Nephron progenitor cell (in vitro differentiated cells): ENCODE measurements at regions not wholly inside any gene's neighbourhood (a gene's known extent, or its start where the extent isn't known, plus 50 kb on each side); places are given as distances from the start of the nearest gene placed in this dataset.
A peak's percentile ranks its signal among the peaks of the same experiment; 100 is the strongest.

ENCODE experiments used
- DNase-seq: peaks from one replicate; pipeline ENCODE4 v3.0.0; 2021
- H3K27ac Mint-ChIP-seq: 2 replicates; pipeline ENCODE4 v1.8.0; 2021; ENCODE audit warnings: mild to moderate bottlenecking, moderate library complexity, mixed read lengths
- H3K27me3 Mint-ChIP-seq: 2 replicates; pipeline ENCODE4 v1.8.0; 2021; ENCODE audit warnings: mild to moderate bottlenecking, low read depth, mixed read lengths; ENCODE audit not compliant: poor library complexity
- H3K36me3 Mint-ChIP-seq: 2 replicates; pipeline ENCODE4 v1.8.0; 2021; ENCODE audit warnings: low read depth, mixed read lengths
- H3K4me1 Mint-ChIP-seq: 2 replicates; pipeline ENCODE4 v1.8.0; 2021; ENCODE audit warnings: mixed read lengths
- H3K4me3 Mint-ChIP-seq: 2 replicates; pipeline ENCODE4 v1.8.0; 2021; ENCODE audit warnings: mild to moderate bottlenecking, moderate library complexity, mixed read lengths
- H3K9me3 Mint-ChIP-seq: 2 replicates; pipeline ENCODE4 v1.8.0; 2021; ENCODE audit warnings: mild to moderate bottlenecking, moderate library complexity, mixed read lengths
- CTCF ChIP-seq: fragments of 200-600 bp; sonication (generic); IDR thresholded peaks from 2 replicates; pipeline ENCODE4 v1.5.0; 2021; ENCODE audit warnings: antibody characterized with exemption

GRCh38 chr9:115403753-115404152, 285.8 kb upstream of the TNC start:
- no peak for DNase-seq
- Mint-ChIP-seq H3K9me3 (peaks cover 20% of the 10 kb centered on the region), H3K36me3 (peaks cover 13% of the 10 kb centered on the region), H3K4me3 (no peak overlapping the region), H3K4me1 (peaks cover 60% of the 10 kb centered on the region), H3K27me3 (peaks cover 4% of the 10 kb centered on the region), H3K27ac (no peak overlapping the region)
- TF ChIP-seq CTCF = no peak

- H3K4me1 Mint-ChIP-seq = peaks cover 60% of the 10 kb centered on the region
- DNase-seq = no peak
- peaks cover 19% of the 10 kb centered on the region for H3K36me3 Mint-ChIP-seq
- H3K9me3 Mint-ChIP-seq = peaks cover 25% of the 10 kb centered on the region
- H3K27ac Mint-ChIP-seq = peak overlapping the region; percentile 4
- H3K27me3 Mint-ChIP-seq = peaks cover 4% of the 10 kb centered on the region
- TF ChIP-seq CTCF = no peak
- H3K4me3 Mint-ChIP-seq = no peak overlapping the region
Observed at GRCh38 chr9:115404311-115404710, 286.4 kb upstream of the TNC start.

GRCh38 chr9:115411516-115411915, 293.6 kb upstream of the TNC start:
- Mint-ChIP-seq H3K4me1 (peaks cover 53% of the 10 kb centered on the region), H3K36me3 (peaks cover 25% of the 10 kb centered on the region), H3K9me3 (peaks cover 31% of the 10 kb centered on the region), H3K4me3 (no peak overlapping the region), H3K27me3 (peaks cover 4% of the 10 kb centered on the region), H3K27ac (no peak overlapping the region)
- no peak for TF ChIP-seq CTCF
- no peak for DNase-seq

DNA sequence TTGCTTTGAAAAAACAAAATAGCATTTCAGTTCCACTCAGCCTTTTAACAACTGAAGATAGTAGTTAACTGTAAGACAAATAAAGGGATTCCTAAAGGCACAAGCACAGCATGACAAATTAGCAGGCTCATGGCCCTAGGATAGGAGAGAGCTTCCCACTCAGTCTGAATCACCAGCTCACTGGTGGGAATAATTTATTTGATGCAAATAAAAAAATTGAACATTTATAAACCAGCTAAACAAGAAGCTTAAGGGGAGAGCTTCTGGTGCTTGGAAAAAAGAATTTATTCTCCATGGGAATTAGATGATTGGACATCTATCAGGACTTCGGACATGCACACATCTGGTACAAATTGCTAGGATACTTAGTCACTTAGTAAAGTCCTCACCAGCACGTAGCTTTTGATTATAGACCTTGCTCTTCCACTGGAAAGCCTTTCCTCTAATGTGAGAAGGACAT, 294.1 kb upstream of the TNC start:
- Mint-ChIP-seq H3K4me3 (no peak overlapping the region), H3K36me3 (peaks cover 25% of the 10 kb centered on the region), H3K27ac (peak overlapping the region; percentile 56), H3K27me3 (peaks cover 4% of the 10 kb centered on the region), H3K9me3 (peaks cover 31% of the 10 kb centered on the region), H3K4me1 (peaks cover 54% of the 10 kb centered on the region)
- DNase-seq = no peak
- TF ChIP-seq CTCF = no peak

GRCh38 chr9:115412656-115413055, 294.7 kb upstream of the TNC start:
- no peak overlapping the region for H3K4me3 Mint-ChIP-seq
- no peak for TF ChIP-seq CTCF
- peaks cover 54% of the 10 kb centered on the region for H3K4me1 Mint-ChIP-seq
- peaks cover 38% of the 10 kb centered on the region for H3K9me3 Mint-ChIP-seq
- peaks cover 4% of the 10 kb centered on the region for H3K27me3 Mint-ChIP-seq
- DNase-seq = no peak
- peaks cover 31% of the 10 kb centered on the region for H3K36me3 Mint-ChIP-seq
- H3K27ac Mint-ChIP-seq = peak overlapping the region; percentile 2

- H3K4me3 Mint-ChIP-seq = no peak overlapping the region
- H3K27me3 Mint-ChIP-seq = peaks cover 4% of the 10 kb centered on the region
- H3K9me3 Mint-ChIP-seq = peaks cover 40% of the 10 kb centered on the region
- TF ChIP-seq CTCF = no peak
- peaks cover 51% of the 10 kb centered on the region for H3K4me1 Mint-ChIP-seq
- DNase-seq = no peak
- peaks cover 31% of the 10 kb centered on the region for H3K36me3 Mint-ChIP-seq
- H3K27ac Mint-ChIP-seq = no peak overlapping the region
Observed at GRCh38 chr9:115413304-115413703, 295.3 kb upstream of the TNC start.
